ENCODE measurements at regions not wholly inside any gene's neighbourhood (a gene's known extent, or its start where the extent isn't known, plus 50 kb on each side); places are given as distances from the start of the nearest gene placed in this dataset.

GRCh38 chr5:124229352-124229751, 517.1 kb downstream of the ZNF608 start:
- ChIA-PET RAD21 (ENCODE audit: low non-redundant PET in 1 of 2, low total read pairs in 2 of 2, uncharacterized antibody in 2 of 2, unreplicated experiment in 2 of 2) (no interaction called here), CTCF (no interaction called here), POLR2A (no interaction called here)
- no peaks in the 10 kb centered on the region for H3K4me1 ChIP-seq (ENCODE audit: control insufficient read depth in 1 of 2, insufficient read depth in 2 of 2, low read length in 2 of 2)
- intact Hi-C loops (cut with micrococcal nuclease) = no loop called here
- H3K27me3 ChIP-seq (ENCODE audit: insufficient read depth, low read length) = no peaks in the 10 kb centered on the region
- H2AFZ ChIP-seq (ENCODE audit: low read depth, low read length, poor library complexity, severe bottlenecking) = no peak overlapping the region
- H3K4me3 ChIP-seq (replicated peaks in 1 of 2; ENCODE audit: low read depth in 1 of 2, low read length in 2 of 2) = no peak overlapping the region
- H3K9me3 ChIP-seq (ENCODE audit: control insufficient read depth in 1 of 2, insufficient read depth in 1 of 2, low read depth in 1 of 2, low read length in 2 of 2) = no peaks in the 10 kb centered on the region
- H3K4me2 ChIP-seq (ENCODE audit: low read length) = no peak overlapping the region
- H3K79me2 ChIP-seq (ENCODE audit: insufficient read depth, low read length) = no peaks in the 10 kb centered on the region
- H3K27ac ChIP-seq (ENCODE audit: low read depth, low read length) = no peak overlapping the region
- no peak overlapping the region for H3K9ac ChIP-seq (ENCODE audit: low read length)
- DNase-seq (ENCODE audit: low read depth, low spot score) (no peak), ATAC-seq (no peak)
- TF ChIP-seq ZNF274 (IDR thresholded peaks at IDR 0.05; ENCODE audit: low read depth, low read length) = no peak
- H3K36me3 ChIP-seq (ENCODE audit: control insufficient read depth in 1 of 2, insufficient read depth in 2 of 2, low read length in 2 of 2) = no peaks in the 10 kb centered on the region
- H3K9me2 ChIP-seq (ENCODE audit: insufficient read depth) = no peaks in the 10 kb centered on the region
- H4K20me1 ChIP-seq (ENCODE audit: insufficient read depth) = no peaks in the 10 kb centered on the region
- no TSS peak for BruUV-seq (replicated peaks)

GRCh38 chr5:124227914-124228313, 518.5 kb downstream of the ZNF608 start:
- Histone ChIP-seq H3K4me2 (ENCODE audit: low read length) (no peak overlapping the region), H3K36me3 (ENCODE audit: control insufficient read depth in 1 of 2, insufficient read depth in 2 of 2, low read length in 2 of 2) (no peaks in the 10 kb centered on the region), H3K4me1 (ENCODE audit: control insufficient read depth in 1 of 2, insufficient read depth in 2 of 2, low read length in 2 of 2) (no peaks in the 10 kb centered on the region), H3K79me2 (ENCODE audit: insufficient read depth, low read length) (no peaks in the 10 kb centered on the region), H3K9ac (ENCODE audit: low read length) (no peak overlapping the region), H3K27me3 (ENCODE audit: insufficient read depth, low read length) (no peaks in the 10 kb centered on the region), H2AFZ (ENCODE audit: low read depth, low read length, poor library complexity, severe bottlenecking) (no peak overlapping the region), H4K20me1 (ENCODE audit: insufficient read depth) (no peaks in the 10 kb centered on the region), H3K9me3 (ENCODE audit: control insufficient read depth in 1 of 2, insufficient read depth in 1 of 2, low read depth in 1 of 2, low read length in 2 of 2) (no peaks in the 10 kb centered on the region), H3K27ac (ENCODE audit: low read depth, low read length) (no peak overlapping the region), H3K4me3 (replicated peaks in 1 of 2; ENCODE audit: low read depth in 1 of 2, low read length in 2 of 2) (no peak overlapping the region), H3K9me2 (ENCODE audit: insufficient read depth) (no peaks in the 10 kb centered on the region)
- ATAC-seq (no peak), DNase-seq (ENCODE audit: low read depth, low spot score) (no peak)
- TF ChIP-seq POLR2AphosphoS5 (IDR thresholded peaks at IDR 0.05; ENCODE audit: low read depth, low read length) = no peak
- TF ChIP-seq ZNF274 (IDR thresholded peaks at IDR 0.05; ENCODE audit: low read depth, low read length) = no peak
- no peak for TF ChIP-seq MAX (IDR thresholded peaks at IDR 0.05)
- TF ChIP-seq POLR2A (IDR thresholded peaks at IDR 0.05; ENCODE audit: borderline replicate concordance, extremely low read depth, insufficient read depth, insufficient read length) = no peak
- no peak for TF ChIP-seq JUND (IDR thresholded peaks at IDR 0.05)
- TF ChIP-seq TCF7L2 (IDR thresholded peaks at IDR 0.05; ENCODE audit: borderline replicate concordance, extremely low read depth, insufficient read depth, insufficient read length) = no peak
- no peak for TF ChIP-seq RAD21 (IDR thresholded peaks at IDR 0.05; ENCODE audit: low read depth)
- TF ChIP-seq CEBPB (IDR thresholded peaks at IDR 0.05; ENCODE audit: low read depth) = no peak
- no peak for TF ChIP-seq ZBTB33 (IDR thresholded peaks at IDR 0.05; ENCODE audit: extremely low read depth, insufficient replicate concordance, low read length)
- no peak for TF ChIP-seq SIN3A (IDR thresholded peaks at IDR 0.05; ENCODE audit: low read depth)
- TF ChIP-seq SP1 (IDR thresholded peaks at IDR 0.05; ENCODE audit: low read depth) = no peak
- TF ChIP-seq FOSL1 (IDR thresholded peaks at IDR 0.05; ENCODE audit: low read depth) = no peak
- TF ChIP-seq REST (IDR thresholded peaks at IDR 0.05; ENCODE audit: low read depth) = no peak
- TF ChIP-seq YY1 (IDR thresholded peaks at IDR 0.05; ENCODE audit: extremely low read depth, insufficient replicate concordance, low read depth, low read length) = no peak
- TF ChIP-seq EZH2 (IDR thresholded peaks at IDR 0.05) = no peak
- ChIA-PET CTCF (no interaction called here), POLR2A (no interaction called here), RAD21 (ENCODE audit: low non-redundant PET in 1 of 2, low total read pairs in 2 of 2, uncharacterized antibody in 2 of 2, unreplicated experiment in 2 of 2) (no interaction called here)
- intact Hi-C loops (cut with micrococcal nuclease) = no loop called here
- no TSS peak for BruUV-seq (replicated peaks)

Data from HCT116 (cell line).